Gastroesophageal sphincter (tissue), 3 donors: ENCODE measurements at regions not wholly inside any gene's neighbourhood (a gene's known extent, or its start where the extent isn't known, plus 50 kb on each side); places are given as distances from the start of the nearest gene placed in this dataset.

Experiments used
- EP300 ChIP-seq: sonication (generic); formaldehyde crosslinking; IDR thresholded peaks from one replicate; pipeline ENCODE4 v1.6.1; 2017; ENCODE audit warnings: antibody characterized with exemption, mild to moderate bottlenecking
- POLR2AphosphoS5 ChIP-seq: sonication (generic); formaldehyde crosslinking; IDR thresholded peaks from one replicate; pipeline ENCODE4 v1.6.1; 2017; ENCODE audit warnings: antibody characterized with exemption
- TF ChIP-seq, protein P1 (sequence below), 4 experiments: fragments of 200-600 bp in 2 of 4; fragments of 450-650 bp in 2 of 4; sonication (generic) in 1 of 4; IDR thresholded peaks; one replicate each; pipeline ENCODE4 v1.5.1; 2017 to 2019; ENCODE audit warnings: antibody characterized with exemption in 4 of 4, mild to moderate bottlenecking in 2 of 4, moderate library complexity in 2 of 4

DNA sequence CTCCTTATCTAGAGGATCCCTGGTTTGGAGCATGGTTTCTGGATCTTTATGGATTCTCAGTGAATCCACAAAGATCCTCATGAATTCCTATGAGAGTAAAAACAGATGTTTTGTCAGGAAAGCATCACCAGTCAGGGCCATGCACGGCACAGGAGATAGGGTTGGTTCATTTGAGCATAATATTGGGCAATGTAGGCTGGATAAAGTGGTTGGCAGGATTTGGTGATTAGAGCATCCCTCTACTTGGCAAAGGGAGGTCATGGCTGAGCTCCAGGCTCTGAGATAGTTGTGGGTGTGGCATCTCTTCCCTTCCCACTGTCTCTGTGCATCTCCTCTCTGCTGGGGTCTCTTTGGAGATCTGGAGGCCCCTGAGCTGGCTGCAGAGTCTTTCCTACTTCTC lies 149.8 kb downstream of the DACT1 start:
- TF ChIP-seq, protein P1, sequence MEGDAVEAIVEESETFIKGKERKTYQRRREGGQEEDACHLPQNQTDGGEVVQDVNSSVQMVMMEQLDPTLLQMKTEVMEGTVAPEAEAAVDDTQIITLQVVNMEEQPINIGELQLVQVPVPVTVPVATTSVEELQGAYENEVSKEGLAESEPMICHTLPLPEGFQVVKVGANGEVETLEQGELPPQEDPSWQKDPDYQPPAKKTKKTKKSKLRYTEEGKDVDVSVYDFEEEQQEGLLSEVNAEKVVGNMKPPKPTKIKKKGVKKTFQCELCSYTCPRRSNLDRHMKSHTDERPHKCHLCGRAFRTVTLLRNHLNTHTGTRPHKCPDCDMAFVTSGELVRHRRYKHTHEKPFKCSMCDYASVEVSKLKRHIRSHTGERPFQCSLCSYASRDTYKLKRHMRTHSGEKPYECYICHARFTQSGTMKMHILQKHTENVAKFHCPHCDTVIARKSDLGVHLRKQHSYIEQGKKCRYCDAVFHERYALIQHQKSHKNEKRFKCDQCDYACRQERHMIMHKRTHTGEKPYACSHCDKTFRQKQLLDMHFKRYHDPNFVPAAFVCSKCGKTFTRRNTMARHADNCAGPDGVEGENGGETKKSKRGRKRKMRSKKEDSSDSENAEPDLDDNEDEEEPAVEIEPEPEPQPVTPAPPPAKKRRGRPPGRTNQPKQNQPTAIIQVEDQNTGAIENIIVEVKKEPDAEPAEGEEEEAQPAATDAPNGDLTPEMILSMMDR (IDR thresholded peaks at IDR 0.05), result no peak
- TF ChIP-seq POLR2AphosphoS5 (no peak), EP300 (no peak)
